GM19023 (cell line): ENCODE measurements at regions not wholly inside any gene's neighbourhood (a gene's known extent, or its start where the extent isn't known, plus 50 kb on each side); places are given as distances from the start of the nearest gene placed in this dataset.

Source experiments
- ATAC-seq: cut with Tn5 transposase; IDR thresholded peaks from one replicate; pipeline ENCODE4 v1.9.1; 2021; ENCODE audit warnings: mild to moderate bottlenecking, moderate library complexity; ENCODE audit not compliant: unreplicated experiment

DNA sequence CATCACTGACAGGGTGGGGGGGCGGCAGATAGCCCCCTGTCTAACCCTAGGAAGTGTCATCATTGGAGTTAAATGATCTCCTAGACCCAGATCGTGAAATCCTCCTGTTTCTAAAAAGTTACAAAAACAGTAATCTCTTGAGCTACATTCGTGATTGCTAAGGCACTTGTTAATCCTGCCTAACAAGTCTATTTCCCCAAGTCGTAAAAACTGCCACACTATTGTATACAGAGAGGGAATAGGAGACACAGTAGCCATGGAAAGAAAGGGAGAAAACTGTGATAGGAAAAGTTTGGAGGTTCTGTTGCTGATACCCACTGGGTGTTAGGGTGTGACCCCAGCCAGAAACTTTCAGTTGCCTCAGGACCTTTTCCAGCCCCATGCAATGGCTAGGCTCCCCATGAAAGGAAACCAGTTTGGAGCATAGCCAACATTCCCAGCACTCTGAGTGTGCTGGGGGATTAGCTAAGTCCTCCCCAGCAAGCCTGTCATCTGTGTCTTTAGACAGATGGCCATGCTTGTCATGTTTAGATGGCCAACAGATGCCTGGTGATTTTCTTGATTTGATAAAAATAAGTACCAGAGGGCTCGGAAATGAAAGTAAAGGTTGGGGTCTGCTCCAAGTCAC is 63.3 kb upstream of the ANXA10 start:
- ATAC-seq = no peak

DNA sequence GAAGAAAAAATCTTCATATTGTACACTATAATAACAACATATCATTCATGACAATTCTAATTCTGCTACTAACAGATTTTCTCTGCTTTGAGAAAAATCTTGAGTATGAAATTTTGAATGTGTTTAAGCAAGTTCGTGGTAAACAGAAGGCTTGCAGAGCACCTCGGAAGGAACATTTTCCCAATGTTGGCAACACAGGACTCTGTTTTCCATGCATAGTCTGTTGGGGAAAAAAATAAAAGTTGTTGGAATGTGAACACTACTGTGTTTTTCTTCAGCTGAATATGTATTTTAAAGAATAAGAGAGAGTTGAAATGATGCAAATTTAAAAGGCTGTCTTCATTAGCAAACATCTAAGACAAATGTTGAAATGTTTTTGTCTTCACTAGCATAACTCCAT is 54.7 kb upstream of the ANXA10 start:
- no peak for ATAC-seq

DNA sequence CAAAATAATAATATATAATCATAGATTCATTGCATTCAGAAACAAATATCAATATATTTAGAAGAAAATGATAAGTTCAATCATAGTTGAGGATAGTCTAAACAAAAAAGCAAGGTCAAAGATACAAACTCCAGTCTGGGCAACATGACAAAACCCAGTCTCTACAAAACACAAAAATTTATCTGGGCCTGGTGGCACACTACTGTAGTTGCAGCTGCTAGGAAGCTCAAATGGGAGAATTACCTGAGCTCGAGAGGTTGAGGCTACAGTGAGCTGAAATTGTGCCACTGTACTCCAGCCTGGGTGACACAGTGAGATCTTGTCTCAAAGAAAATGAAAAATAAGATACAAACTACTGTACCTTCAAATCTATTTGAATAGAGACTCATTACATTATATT is 52.7 kb upstream of the ANXA10 start:
- ATAC-seq = no peak
